ENCODE measurements at regions not wholly inside any gene's neighbourhood (a gene's known extent, or its start where the extent isn't known, plus 50 kb on each side); places are given as distances from the start of the nearest gene placed in this dataset.
"Not testable (repeated sequence)": the region's sequence is repeated elsewhere in the genome, so short reads cannot be mapped to it uniquely, and the experiment has no call there.

DNA sequence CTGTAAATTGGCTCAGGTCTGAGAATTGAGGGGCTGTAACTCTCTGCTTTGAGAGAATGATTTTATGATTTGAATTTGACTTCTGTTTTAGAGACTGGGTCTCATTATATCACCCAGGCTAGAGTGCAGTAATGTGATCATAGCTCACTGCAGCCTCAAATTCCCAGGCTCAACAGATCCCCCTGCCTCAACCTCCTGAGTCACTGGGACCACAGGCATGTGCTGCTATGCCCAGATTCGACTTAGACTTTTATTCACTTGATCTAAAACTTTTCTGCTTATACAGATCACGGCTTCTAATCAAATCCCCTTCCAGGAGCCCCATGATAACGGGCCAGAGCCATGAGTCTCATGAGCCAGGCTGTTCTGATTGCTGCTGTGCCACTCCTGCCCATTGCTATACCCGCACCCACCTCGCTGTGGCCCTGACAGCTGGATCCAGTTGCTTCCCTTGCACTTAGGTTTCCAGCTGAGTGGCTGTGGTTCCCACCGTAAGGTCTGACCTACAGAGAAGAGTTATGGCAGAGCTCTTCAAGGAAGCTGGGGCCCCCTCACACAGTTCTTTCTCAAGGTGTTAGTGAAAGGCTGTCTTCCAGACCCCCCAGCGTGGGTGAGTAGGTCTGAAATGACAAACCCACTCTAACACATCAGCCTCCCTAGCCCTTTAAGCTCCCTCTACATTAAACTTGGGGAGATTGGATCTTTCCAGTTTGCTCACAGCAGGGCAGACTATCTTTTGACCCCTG, 251.2 kb upstream of the SGCG start:
- no peak for ATAC-seq (ENCODE audit: insufficient number of reproducible peaks, low FRiP score, low read depth)
- H3K27me3 ChIP-seq (replicated peaks; ENCODE audit: insufficient read depth), result no peaks in the 10 kb centered on the region
- H3K4me1 ChIP-seq (ENCODE audit: control insufficient read depth in 1 of 2, low read depth in 2 of 2), result no peaks in the 10 kb centered on the region
- no peaks in the 10 kb centered on the region for H3K36me3 ChIP-seq
- H3K4me3 ChIP-seq, result no peak overlapping the region
- TF ChIP-seq, protein P1, sequence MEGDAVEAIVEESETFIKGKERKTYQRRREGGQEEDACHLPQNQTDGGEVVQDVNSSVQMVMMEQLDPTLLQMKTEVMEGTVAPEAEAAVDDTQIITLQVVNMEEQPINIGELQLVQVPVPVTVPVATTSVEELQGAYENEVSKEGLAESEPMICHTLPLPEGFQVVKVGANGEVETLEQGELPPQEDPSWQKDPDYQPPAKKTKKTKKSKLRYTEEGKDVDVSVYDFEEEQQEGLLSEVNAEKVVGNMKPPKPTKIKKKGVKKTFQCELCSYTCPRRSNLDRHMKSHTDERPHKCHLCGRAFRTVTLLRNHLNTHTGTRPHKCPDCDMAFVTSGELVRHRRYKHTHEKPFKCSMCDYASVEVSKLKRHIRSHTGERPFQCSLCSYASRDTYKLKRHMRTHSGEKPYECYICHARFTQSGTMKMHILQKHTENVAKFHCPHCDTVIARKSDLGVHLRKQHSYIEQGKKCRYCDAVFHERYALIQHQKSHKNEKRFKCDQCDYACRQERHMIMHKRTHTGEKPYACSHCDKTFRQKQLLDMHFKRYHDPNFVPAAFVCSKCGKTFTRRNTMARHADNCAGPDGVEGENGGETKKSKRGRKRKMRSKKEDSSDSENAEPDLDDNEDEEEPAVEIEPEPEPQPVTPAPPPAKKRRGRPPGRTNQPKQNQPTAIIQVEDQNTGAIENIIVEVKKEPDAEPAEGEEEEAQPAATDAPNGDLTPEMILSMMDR (IDR thresholded peaks at IDR 0.05), result no peak
- no peak for DNase-seq (ENCODE audit: low spot score)
- no peak overlapping the region for H3K27ac ChIP-seq
- H3K9me3 ChIP-seq, result no peaks in the 10 kb centered on the region

DNA sequence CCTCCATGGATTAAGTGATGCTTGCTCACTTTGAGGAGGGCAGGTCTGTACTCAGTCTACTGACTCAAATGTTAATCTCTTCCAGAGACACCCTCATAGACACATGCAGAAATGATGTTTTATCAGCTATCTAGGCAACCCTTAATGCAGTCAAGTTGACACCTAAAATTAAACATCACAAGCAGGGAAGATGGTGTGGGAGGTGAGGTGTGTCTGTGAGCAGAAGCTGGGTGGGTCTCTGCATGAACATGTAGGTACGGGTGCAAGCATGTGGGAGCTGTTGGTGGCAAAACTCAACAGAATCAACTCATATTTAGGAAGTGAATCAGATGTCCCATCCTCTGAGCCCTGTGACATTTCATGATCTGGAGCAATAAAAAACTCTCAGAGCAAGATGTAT, 249.2 kb upstream of the SGCG start:
- no peaks in the 10 kb centered on the region for H3K9me3 ChIP-seq
- no peak overlapping the region for H3K4me3 ChIP-seq
- no peak overlapping the region for H3K27ac ChIP-seq
- no peaks in the 10 kb centered on the region for H3K27me3 ChIP-seq (replicated peaks; ENCODE audit: insufficient read depth)
- no peaks in the 10 kb centered on the region for H3K36me3 ChIP-seq
- DNase-seq (ENCODE audit: low spot score) (no peak), ATAC-seq (ENCODE audit: insufficient number of reproducible peaks, low FRiP score, low read depth) (no peak)
- TF ChIP-seq, protein P1 (IDR thresholded peaks at IDR 0.05), result no peak
- no peaks in the 10 kb centered on the region for H3K4me1 ChIP-seq (ENCODE audit: control insufficient read depth in 1 of 2, low read depth in 2 of 2)

GRCh38 chr13:22932632-22933412, 248.0 kb upstream of the SGCG start:
- ATAC-seq (ENCODE audit: insufficient number of reproducible peaks, low FRiP score, low read depth), result not testable (repeated sequence)

GRCh38 chr13:22933571-22934181, 247.1 kb upstream of the SGCG start:
- DNase-seq (ENCODE audit: low spot score) (no peak), ATAC-seq (ENCODE audit: insufficient number of reproducible peaks, low FRiP score, low read depth) (no peak)
- Histone ChIP-seq H3K4me1 (ENCODE audit: control insufficient read depth in 1 of 2, low read depth in 2 of 2) (no peaks in the 10 kb centered on the region), H3K4me3 (no peak overlapping the region), H3K27me3 (replicated peaks; ENCODE audit: insufficient read depth) (no peaks in the 10 kb centered on the region), H3K9me3 (no peaks in the 10 kb centered on the region), H3K36me3 (no peaks in the 10 kb centered on the region), H3K27ac (no peak overlapping the region)
- TF ChIP-seq, protein P1 (IDR thresholded peaks at IDR 0.05), result no peak

More at GRCh38 chr13:22932632-22933412, 248.0 kb upstream of the SGCG start:
- DNase-seq (ENCODE audit: low spot score); H3K27ac ChIP-seq; H3K27me3 ChIP-seq (replicated peaks; ENCODE audit: insufficient read depth); H3K4me1 ChIP-seq (ENCODE audit: control insufficient read depth in 1 of 2, low read depth in 2 of 2); H3K36me3 ChIP-seq; H3K4me3 ChIP-seq; H3K9me3 ChIP-seq: not testable (repeated sequence)

DNA sequence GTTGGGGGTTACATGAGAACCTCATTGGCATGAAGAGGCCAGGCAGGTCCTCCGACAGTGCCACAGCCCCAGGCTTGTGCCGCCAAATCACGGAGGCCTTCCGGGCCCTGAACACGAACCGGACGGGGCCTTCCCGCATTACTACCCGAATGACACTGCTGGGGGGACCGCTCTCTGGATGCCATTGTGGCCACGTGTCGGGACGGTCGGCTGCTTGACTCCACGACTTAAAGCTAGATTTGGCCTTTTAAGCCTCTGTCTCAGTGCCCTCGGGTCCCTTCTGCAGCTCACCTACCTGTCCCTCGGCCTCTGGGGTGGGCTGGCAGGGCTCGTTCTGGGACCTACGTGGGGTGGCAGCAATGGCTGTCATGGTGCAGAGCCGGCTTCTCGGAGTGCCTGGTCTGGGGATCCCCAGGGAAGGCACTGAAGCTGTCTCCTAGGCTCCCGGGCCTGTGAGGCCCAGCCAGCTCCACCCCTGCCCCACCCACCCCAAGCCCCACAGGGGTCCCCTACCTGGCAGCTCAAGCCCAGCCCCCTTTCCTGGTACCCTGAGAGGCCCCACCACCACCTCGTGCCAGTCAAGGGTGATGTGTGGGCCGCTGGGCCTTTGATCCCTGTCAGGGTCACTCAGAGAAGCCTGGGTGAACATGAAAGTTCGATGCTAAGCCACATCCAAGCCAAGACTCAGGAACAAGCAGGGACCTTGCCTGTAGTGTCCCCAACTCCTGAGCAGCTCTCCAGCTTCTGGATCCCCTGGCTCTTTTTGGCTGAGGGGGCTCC, 245.8 kb upstream of the SGCG start:
- TF ChIP-seq, protein P1 (IDR thresholded peaks at IDR 0.05), result no peak
- Histone ChIP-seq H3K27me3 (replicated peaks; ENCODE audit: insufficient read depth) (no peaks in the 10 kb centered on the region), H3K36me3 (no peaks in the 10 kb centered on the region), H3K9me3 (no peaks in the 10 kb centered on the region), H3K27ac (no peak overlapping the region), H3K4me3 (no peak overlapping the region), H3K4me1 (ENCODE audit: control insufficient read depth in 1 of 2, low read depth in 2 of 2) (no peaks in the 10 kb centered on the region)
- no peak for DNase-seq (ENCODE audit: low spot score)
- ATAC-seq (ENCODE audit: insufficient number of reproducible peaks, low FRiP score, low read depth), result no peak
